Smooth muscle cell (in vitro differentiated cells): ENCODE measurements at regions not wholly inside any gene's neighbourhood (a gene's known extent, or its start where the extent isn't known, plus 50 kb on each side); places are given as distances from the start of the nearest gene placed in this dataset.

Experiments used
- DNase-seq: peaks from one replicate; lab custom pipeline; 2025; ENCODE audit not compliant: unreplicated experiment; lab: John Stamatoyannopoulos, UW
- H2AFZ ChIP-seq: fragments of 200-600 bp; sonication (generic); 2 replicates; pipeline ENCODE4 v1.6.0; 2016; ENCODE audit warnings: antibody characterized with exemption, low read depth, mild to moderate bottlenecking
- H3F3A ChIP-seq: fragments of 200-600 bp; sonication (generic); 2 replicates; pipeline ENCODE4 v1.6.0; 2017; ENCODE audit warnings: antibody characterized with exemption, low read depth
- H3K27ac ChIP-seq: fragments of 200-600 bp; sonication (generic); 2 replicates; pipeline ENCODE4 v1.5.1; 2016; ENCODE audit warnings: low read depth, mild to moderate bottlenecking
- H3K27me3 ChIP-seq: fragments of 200-600 bp; sonication (generic); 2 replicates; pipeline ENCODE4 v1.6.1; 2016; ENCODE audit warnings: low read depth, mild to moderate bottlenecking
- H3K36me3 ChIP-seq: fragments of 200-600 bp; sonication (generic); 2 replicates; pipeline ENCODE4 v1.5.1; 2016; ENCODE audit warnings: low read depth
- H3K4me1 ChIP-seq: fragments of 200-600 bp; sonication (generic); 2 replicates; pipeline ENCODE4 v1.5.1; 2016; ENCODE audit warnings: low read depth
- H3K4me2 ChIP-seq: fragments of 200-600 bp; sonication (generic); 2 replicates; pipeline ENCODE4 v1.6.0; 2016; ENCODE audit warnings: mild to moderate bottlenecking
- H3K4me3 ChIP-seq: fragments of 200-600 bp; sonication (generic); 2 replicates; pipeline ENCODE4 v1.5.1; 2016; ENCODE audit warnings: mild to moderate bottlenecking
- H3K79me2 ChIP-seq: fragments of 200-600 bp; sonication (generic); 2 replicates; pipeline ENCODE4 v1.6.0; 2016; ENCODE audit warnings: low read depth, mild to moderate bottlenecking
- H3K9ac ChIP-seq: fragments of 200-600 bp; sonication (generic); 2 replicates; pipeline ENCODE4 v1.6.0; 2016; ENCODE audit warnings: low read depth
- H3K9me3 ChIP-seq: fragments of 200-600 bp; sonication (generic); replicated peaks from 2 replicates; pipeline ENCODE4 v1.5.1; 2016; ENCODE audit warnings: low read depth
- H4K20me1 ChIP-seq: fragments of 200-600 bp; sonication (generic); 2 replicates; pipeline ENCODE4 v1.6.0; 2016; ENCODE audit warnings: low read depth
- WGBS: methylation state at CpG from one replicate; pipeline ENCODE4 v1.1.7; 2016; ENCODE audit warnings: low lambda C conversion rate; 5-methylcytosine and 5-hydroxymethylcytosine counted together
- TF ChIP-seq, protein P1 (sequence below): fragments of 200-600 bp; sonication (generic); IDR thresholded peaks from 2 replicates; pipeline ENCODE4 v1.5.1; 2017; ENCODE audit warnings: borderline replicate concordance, mild to moderate bottlenecking, antibody characterized with exemption; ENCODE audit not compliant: insufficient read depth, poor library complexity, severe bottlenecking

DNA sequence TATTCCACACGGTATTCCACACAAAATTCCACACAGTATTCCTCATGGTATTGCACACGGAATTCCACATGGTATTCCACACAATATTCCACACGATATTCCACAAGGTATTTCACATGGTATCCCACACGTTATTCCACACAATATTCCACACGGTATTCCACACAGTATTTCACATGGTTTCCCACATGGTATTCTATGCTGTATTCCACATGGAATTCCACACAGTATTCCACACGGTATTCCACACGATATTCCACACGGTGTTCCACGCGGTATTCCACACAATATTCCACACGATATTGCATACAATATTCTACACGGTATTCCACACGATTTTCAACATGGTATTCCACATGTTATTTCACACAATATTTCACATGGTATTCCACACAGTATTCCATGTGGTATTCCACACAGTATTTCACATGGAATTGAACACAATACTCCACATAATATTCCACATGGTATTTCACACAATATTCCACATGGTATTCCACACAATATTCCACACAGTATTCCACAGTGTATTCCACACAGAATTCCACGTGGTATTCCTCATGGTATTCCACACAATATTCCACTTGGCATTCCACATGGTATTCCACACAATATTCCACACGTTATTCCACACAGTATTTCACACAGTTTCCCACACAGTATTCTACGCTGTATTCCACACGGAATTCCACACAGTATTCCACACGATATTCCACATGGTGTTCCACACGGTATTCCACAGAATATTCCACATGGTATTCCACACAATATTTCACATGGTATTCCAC, 136.0 kb upstream of the CHST15 start:
- Histone ChIP-seq H3K27ac (no peak overlapping the region), H3K4me2 (no peak overlapping the region), H3K79me2 (no peaks in the 10 kb centered on the region), H4K20me1 (no peaks in the 10 kb centered on the region), H3K9ac (no peak overlapping the region), H3K36me3 (no peaks in the 10 kb centered on the region), H3F3A (no peaks in the 10 kb centered on the region), H3K9me3 (no peaks in the 10 kb centered on the region), H2AFZ (no peak overlapping the region), H3K4me1 (no peaks in the 10 kb centered on the region), H3K4me3 (no peak overlapping the region), H3K27me3 (no peaks in the 10 kb centered on the region)
- TF ChIP-seq, protein P1, sequence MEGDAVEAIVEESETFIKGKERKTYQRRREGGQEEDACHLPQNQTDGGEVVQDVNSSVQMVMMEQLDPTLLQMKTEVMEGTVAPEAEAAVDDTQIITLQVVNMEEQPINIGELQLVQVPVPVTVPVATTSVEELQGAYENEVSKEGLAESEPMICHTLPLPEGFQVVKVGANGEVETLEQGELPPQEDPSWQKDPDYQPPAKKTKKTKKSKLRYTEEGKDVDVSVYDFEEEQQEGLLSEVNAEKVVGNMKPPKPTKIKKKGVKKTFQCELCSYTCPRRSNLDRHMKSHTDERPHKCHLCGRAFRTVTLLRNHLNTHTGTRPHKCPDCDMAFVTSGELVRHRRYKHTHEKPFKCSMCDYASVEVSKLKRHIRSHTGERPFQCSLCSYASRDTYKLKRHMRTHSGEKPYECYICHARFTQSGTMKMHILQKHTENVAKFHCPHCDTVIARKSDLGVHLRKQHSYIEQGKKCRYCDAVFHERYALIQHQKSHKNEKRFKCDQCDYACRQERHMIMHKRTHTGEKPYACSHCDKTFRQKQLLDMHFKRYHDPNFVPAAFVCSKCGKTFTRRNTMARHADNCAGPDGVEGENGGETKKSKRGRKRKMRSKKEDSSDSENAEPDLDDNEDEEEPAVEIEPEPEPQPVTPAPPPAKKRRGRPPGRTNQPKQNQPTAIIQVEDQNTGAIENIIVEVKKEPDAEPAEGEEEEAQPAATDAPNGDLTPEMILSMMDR, result no peak
- WGBS, result 90% methylated on average over 19 of the region's 19 CpGs
- DNase-seq, result no peak

DNA sequence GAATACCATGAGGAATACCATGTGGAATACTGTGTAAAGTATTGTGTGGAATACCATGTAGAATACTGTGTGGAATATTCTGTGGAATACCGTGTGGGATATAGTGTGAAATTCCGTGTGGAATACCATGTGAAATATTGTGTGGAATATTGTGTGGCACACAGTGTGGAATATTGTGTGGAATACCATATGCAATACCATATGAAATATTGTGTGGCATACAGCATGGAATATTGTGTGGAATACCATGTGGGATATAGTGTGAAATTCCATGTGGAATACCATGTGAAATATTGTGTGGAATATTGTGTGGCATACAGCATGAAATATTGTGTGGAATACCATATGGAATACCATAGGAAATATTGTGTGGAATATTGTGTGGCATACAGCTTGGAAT, 135.1 kb upstream of the CHST15 start:
- no peak for DNase-seq
- TF ChIP-seq, protein P1, result no peak
- H3K4me1 ChIP-seq, result no peaks in the 10 kb centered on the region
- H3K9me3 ChIP-seq, result no peaks in the 10 kb centered on the region
- H3K36me3 ChIP-seq, result no peaks in the 10 kb centered on the region
- H3K4me2 ChIP-seq, result no peak overlapping the region
- no peaks in the 10 kb centered on the region for H4K20me1 ChIP-seq
- H3K79me2 ChIP-seq, result no peaks in the 10 kb centered on the region
- no peaks in the 10 kb centered on the region for H3K27me3 ChIP-seq
- H3K4me3 ChIP-seq, result no peak overlapping the region
- no peak overlapping the region for H2AFZ ChIP-seq
- H3K27ac ChIP-seq, result no peak overlapping the region
- no peak overlapping the region for H3K9ac ChIP-seq
- no peaks in the 10 kb centered on the region for H3F3A ChIP-seq
- 79% methylated on average over 2 of the region's 2 CpGs for WGBS

DNA sequence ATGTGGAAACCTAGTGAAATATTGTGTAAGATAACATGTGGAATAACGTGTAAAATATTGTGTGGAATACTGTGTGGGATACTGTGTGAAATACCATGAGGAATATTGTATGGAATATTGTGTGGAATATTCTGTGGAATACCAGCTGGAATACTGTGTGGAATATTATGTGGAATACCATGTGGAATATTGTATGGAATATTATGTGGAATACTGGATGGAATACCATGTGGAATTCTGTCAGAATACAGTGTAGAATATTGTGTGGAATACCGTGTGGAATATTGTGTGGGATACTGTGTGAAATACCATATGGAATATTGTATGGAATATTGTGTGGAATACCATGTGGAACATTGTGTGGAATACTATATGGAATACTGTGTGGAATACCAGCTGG, 134.6 kb upstream of the CHST15 start:
- H3K4me2 ChIP-seq, result no peak overlapping the region
- no peaks in the 10 kb centered on the region for H4K20me1 ChIP-seq
- TF ChIP-seq, protein P1, result no peak
- no peak overlapping the region for H3K27ac ChIP-seq
- no peaks in the 10 kb centered on the region for H3K79me2 ChIP-seq
- 88% methylated on average over 2 of the region's 2 CpGs for WGBS
- H3K9me3 ChIP-seq, result no peaks in the 10 kb centered on the region
- no peak overlapping the region for H3K4me3 ChIP-seq
- H3K9ac ChIP-seq, result no peak overlapping the region
- no peaks in the 10 kb centered on the region for H3K36me3 ChIP-seq
- no peaks in the 10 kb centered on the region for H3F3A ChIP-seq
- H3K27me3 ChIP-seq, result no peaks in the 10 kb centered on the region
- no peaks in the 10 kb centered on the region for H3K4me1 ChIP-seq
- DNase-seq, result no peak
- no peak overlapping the region for H2AFZ ChIP-seq
